OCI-M1 (cell line): ENCODE measurements at regions not wholly inside any gene's neighbourhood (a gene's known extent, or its start where the extent isn't known, plus 50 kb on each side); places are given as distances from the start of the nearest gene placed in this dataset.
"Not testable (repeated sequence)": the region's sequence is repeated elsewhere in the genome, so short reads cannot be mapped to it uniquely, and the experiment has no call there.

Experiments
- DNase-seq: peaks from one replicate; lab custom pipeline; 2025; lab: John Stamatoyannopoulos, UW

DNA sequence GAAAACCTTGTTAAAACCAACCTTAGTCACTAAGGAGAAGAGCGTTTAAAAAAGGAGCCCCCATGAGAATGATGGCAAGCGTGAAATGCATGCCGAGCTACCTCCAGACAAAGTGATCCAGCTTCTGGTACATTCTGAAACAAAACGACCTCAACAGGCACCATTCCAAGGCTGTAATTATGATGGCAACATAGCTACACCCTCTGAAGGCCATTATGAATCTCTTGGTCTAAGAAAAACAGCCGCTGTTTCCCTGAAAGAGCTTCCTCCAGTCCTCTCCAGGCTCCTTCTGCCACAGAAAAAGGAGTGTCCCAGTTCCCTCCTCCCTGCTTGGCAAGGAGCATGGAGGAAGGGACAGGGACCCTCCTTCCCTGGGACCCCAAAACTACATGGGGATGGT lies 50.0 kb upstream of the ABLIM1 start:
- DNase-seq = no peak

GRCh38 chr10:114708717-114709335 lies 50.8 kb upstream of the ABLIM1 start:
- no peak for DNase-seq

DNA sequence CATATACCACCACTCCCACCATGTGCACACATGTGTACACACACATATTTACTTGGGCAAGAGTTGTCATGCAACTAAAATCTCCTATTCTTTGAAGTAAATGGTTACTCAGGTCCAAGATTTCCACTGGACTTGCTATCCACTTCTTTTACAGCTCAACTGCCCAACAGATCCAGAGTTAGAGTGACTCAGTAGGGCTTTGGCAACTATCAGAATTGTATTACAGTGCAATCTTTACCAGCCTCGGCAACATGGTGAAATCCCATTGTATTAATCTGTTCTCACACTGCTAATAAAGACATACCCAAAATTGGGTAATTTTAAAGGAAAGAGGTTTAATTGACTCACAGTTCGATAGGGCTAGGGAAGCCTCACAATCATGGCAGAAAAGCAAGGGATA lies 51.9 kb upstream of the ABLIM1 start:
- no peak for DNase-seq

DNA sequence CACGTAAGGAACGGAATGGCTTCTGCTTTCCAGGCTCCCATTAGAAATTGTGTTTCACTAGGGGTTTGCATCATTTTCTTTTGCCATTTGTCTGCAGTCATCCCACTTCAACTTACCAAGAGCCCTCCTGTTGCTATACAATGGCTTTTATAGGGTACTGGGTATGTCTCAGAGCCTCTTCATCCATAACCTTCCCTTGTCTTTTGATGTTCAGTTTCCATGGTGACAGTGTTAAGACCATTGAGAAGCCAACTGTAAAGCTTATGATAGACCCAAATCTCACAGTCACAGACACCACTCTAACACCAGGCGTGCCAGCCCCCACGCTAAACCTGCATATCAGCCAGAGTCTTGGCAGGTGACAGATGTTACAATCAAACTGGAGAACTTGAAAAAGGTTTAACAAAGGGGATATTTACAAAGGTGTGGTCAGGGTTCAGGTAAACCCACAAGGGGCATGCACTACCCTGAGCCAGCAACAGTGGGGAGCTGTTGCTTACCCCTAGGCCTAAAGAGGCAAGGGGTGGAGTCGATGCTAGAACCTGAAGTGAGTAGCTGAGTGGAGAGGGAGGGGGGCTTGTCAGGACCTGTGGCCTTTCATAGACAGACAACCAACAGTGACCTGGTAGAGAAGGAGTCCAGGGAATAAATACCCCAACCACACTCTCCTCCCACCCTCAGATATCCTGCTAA lies 53.2 kb upstream of the ABLIM1 start:
- DNase-seq = no peak

- DNase-seq = no peak
These were observed 53.8 kb upstream of the ABLIM1 start for GRCh38 chr10:114711869-114712250.

DNA sequence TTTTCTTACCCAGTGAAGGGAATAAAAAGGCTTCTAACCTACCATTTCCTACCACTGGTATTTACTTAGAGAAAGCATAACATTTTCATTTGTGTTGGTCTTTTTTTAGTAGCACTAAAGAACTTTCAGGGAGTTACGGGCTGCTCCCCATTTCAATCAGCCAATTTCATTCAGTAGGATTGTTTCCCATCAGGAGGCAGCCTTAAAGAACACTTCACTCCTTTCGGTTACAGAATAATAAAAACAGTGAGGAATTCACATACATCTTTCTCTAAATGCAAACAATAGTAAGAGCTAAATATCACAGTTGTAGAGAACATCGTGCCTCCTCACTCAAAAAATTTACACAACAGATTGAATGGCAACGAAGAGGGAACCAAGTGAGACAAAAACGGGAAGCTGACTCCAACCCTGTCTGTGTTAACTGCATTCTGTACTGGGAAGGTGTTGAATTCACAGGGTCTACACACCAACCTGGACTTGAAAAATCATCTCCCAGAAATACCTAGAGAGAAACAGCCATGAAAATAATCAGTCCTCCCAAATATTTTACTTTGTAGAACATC lies 55.5 kb upstream of the ABLIM1 start:
- DNase-seq = peak; percentile 4

GRCh38 chr10:114714281-114714741 lies 56.2 kb upstream of the ABLIM1 start:
- DNase-seq = no peak

- no peak for DNase-seq
These were observed 57.1 kb upstream of the ABLIM1 start for GRCh38 chr10:114715171-114715670.

DNA sequence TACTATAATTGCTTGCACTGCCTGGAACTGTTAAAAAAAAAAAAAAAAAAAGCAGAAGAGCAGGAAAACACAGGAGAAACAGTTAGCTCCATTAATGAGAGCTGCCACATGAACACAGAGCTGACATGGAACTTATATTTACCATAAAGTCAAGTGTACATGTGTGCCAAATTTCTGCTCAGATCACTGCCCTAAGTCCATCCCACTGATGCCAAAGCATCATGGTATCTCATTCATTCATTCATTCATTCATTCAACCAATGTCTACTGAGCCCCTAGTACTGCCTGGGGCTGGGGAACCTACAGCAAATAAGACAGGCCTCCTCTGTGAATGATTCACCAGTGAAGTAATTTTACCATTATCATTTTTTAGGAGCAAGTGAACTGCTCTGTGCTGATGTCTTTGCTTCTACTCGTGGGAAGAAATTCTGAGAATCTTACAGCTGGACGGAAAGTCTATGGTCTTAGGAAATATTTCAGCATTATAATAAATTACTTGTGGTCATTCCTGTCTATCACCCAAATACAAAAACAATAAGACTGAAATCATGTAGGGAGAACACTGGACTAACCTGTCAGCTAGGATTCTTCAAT lies 58.8 kb upstream of the ABLIM1 start:
- no peak for DNase-seq

DNA sequence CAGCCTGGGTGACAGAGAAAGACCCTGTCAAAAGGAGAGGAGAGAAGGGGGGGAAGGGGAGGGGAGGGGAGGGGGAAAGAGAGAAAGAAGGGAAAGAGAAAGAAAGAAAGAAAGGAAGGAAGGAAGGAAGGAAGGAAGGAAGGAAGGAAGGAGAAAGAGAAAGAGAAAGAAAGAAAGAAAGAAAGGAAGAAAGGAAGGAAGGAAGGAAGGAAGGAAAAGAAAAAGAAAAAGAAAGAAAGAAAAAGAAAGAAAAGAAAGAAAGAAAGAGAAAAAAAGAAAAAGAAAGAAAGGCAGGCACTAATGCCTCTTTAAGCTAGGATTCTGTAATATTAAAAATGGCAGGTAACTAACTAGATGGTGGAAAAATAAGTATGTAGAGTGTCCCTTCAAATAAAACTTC lies 59.8 kb upstream of the ABLIM1 start:
- DNase-seq = not testable (repeated sequence)

- no peak for DNase-seq
These were observed 60.3 kb upstream of the ABLIM1 start for GRCh38 chr10:114718374-114718773.

GRCh38 chr10:114719311-114719710 lies 61.2 kb upstream of the ABLIM1 start:
- no peak for DNase-seq

DNA sequence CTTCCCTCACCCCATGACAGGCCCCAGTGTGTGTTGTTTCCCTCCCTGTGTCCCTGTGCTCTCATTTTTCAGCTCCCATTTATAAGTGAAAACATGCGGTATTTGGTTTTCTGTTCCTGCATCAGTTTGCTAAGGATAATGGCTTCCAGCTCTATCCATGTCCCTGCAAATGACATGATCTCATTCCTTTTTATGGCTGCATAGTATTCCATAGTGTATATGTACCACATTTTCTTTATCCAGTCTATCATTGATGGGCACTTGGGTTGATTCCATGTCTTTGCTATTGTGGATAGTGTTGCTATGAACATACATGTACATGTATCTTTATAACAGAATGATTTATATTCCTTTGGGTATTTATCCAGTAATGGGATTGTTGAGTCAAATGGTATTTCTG lies 61.9 kb upstream of the ABLIM1 start:
- not testable (repeated sequence) for DNase-seq

DNA sequence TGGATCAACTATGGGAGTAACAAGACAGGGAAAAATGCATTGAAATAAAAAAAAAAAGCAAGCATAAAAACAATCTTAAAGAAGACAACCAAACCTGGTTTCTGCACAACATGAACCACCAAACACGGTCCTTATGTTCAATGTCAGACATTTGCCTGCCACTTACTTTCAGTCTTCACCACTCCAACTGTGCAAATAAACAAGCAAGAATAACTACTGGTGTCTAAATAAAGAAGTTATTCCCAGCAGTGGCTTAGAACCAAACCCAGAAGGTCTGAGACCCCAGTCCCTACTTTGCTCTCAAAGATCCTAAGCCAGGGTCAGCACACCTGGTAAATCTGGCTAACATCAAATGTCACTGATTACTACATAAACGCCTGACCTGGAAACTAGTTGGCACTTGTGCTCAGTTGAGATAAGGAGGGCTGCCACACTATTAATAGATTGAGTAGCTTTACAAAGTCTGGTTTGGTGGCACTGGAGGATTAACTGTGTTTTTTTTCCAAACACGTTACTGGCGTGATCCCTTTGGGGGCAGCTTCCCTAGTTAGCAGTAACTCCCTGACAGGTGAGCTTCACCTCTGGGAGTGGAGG lies 62.7 kb upstream of the ABLIM1 start:
- DNase-seq = no peak

GRCh38 chr10:114722136-114722535 lies 64.1 kb upstream of the ABLIM1 start:
- peak; percentile 40 for DNase-seq

DNA sequence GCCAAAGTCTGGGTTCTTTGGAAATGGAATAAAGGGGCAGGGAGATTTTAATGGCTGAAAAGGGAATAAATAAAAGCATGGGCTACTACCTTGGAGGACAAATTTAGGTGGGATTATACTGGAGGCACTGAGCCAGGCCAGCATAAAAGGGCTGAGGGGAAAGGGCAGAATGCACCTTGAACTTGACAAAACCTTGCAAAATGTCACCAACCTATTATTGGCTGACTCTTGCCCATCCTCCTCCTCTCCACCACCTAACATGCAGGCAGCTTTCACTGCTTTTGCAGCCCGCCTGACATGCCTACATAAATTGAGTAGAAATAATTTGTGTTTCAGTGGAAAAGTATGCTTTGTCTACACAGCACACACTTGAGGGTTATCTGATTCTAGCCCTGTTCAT lies 65.3 kb upstream of the ABLIM1 start:
- no peak for DNase-seq

DNA sequence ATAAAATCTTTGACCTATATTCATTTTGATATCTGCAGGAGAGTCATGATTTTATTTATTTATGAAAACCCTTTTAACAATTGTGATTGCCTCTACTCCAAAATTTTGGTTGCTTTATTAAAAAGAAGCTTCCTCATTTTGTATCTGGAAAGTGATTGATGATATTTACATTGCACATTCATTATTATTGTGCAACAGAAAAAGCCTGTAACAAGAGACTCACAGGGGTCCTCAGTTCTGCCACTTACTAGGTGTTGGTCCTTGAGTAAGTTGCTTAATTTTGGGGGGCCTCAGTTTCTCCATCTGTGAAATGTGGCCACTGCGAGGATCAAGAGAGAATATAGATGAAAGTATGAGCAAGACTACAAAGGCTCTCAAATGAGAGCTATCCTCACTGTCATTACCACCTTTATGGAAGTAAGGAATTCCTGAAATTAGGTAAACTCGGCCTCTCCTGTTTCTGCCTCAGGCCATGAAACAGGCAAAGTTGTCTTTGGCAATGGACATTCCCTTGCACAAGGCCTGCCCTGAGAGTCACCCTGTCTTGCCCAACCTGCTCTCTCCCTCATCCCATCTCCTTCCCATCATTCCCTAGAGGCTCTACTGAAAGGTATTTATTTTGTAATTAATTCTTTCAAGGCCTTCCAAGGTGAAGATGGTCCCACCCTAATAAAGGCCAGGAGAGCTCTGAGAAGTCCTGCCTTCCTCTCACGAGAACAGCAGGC lies 66.1 kb upstream of the ABLIM1 start:
- DNase-seq = no peak

GRCh38 chr10:114724716-114725106 lies 66.6 kb upstream of the ABLIM1 start:
- no peak for DNase-seq

DNA sequence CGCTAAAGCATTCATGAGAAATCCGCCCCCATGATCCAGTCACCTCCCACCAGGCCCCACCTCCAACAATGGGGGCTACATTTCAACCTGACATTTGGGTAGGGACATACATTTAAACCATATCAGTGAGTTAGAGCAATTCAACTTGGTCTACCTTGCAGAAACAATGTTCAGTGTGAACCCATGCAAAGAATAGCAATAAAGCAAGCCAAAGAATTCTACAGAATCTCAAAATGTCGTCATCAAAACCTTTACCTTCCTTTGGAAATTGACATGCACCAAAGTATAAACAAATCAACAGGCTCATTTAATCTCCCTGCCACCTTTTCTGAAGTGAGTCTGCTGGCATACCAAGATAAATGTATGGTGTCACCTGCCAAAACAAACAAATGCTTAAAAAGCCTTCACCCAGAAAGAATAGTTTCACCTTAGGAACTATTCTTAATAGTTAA lies 68.8 kb upstream of the ABLIM1 start:
- DNase-seq = no peak

DNA sequence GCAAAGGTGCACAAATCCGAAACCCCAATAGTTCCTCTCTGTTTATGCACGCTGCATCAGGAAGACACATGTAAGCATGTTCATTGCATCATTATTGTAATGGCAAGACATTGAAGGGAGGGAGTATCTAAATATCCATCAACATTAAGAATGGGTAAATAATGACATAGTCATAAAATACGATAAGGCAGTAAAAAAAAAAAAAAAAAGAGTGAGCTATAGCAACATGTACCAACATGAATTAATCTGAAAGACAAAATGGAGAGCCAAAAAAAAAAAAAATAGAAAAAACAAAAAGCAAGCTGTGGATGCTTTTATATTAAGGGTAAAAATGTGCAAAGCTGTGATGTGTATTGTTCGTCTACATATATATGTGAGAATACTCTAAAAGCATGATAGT lies 70.2 kb upstream of the ABLIM1 start:
- no peak for DNase-seq

DNA sequence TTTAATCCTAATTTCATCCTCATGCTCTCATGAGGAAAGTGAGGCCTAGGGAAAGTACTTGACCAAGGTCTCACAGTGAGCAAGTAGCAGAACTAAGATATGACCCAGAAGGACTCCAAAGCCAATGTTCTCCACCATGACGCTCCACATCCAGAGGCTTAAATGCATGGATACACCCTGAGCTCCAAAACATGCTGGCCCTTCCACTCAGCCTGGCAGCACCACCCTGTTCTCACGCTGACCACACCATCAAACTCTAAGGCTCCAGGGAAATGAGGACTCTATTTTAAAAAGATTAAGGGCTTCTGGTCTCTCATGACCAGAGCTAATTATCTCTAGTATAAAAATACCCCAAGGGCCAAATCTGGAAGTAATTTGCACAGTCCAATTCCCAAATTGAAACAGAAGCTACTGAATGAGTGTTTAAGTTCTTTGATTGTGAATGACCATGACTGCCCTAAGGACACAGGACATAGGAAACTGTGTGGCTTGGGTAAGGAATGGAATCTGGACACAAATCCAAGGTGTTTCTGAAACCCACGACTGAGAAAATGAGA lies 71.1 kb upstream of the ABLIM1 start:
- no peak for DNase-seq

- no peak for DNase-seq
These were observed 72.2 kb upstream of the ABLIM1 start for GRCh38 chr10:114730291-114730690.
